ENCODE measurements at regions not wholly inside any gene's neighbourhood (a gene's known extent, or its start where the extent isn't known, plus 50 kb on each side); places are given as distances from the start of the nearest gene placed in this dataset.

- in situ Hi-C loops (cut with HindIII; ENCODE audit: low pct_unique_long_range_greater_than_20kb, low sequenced_read_pairs): no loop called here
- no peak for DNase-seq (ENCODE audit: low read depth)
These were observed 337.7 kb downstream of the CDK5RAP2 start for GRCh38 chr9:120242116-120242811.

- DNase-seq (ENCODE audit: low read depth): no peak
- in situ Hi-C loops (cut with HindIII; ENCODE audit: low pct_unique_long_range_greater_than_20kb, low sequenced_read_pairs): no loop called here
These were observed 343.4 kb downstream of the CDK5RAP2 start for GRCh38 chr9:120236596-120236995.

- no peak for DNase-seq (ENCODE audit: low read depth)
- in situ Hi-C loops (cut with HindIII; ENCODE audit: low pct_unique_long_range_greater_than_20kb, low sequenced_read_pairs): no loop called here
These were observed 344.9 kb downstream of the CDK5RAP2 start for GRCh38 chr9:120235081-120235480.

GRCh38 chr9:120230227-120230626 lies 349.7 kb downstream of the CDK5RAP2 start:
- in situ Hi-C loops (cut with HindIII; ENCODE audit: low pct_unique_long_range_greater_than_20kb, low sequenced_read_pairs): no loop called here
- DNase-seq (ENCODE audit: low read depth): no peak

- DNase-seq (ENCODE audit: low read depth): no peak
- in situ Hi-C loops (cut with HindIII; ENCODE audit: low pct_unique_long_range_greater_than_20kb, low sequenced_read_pairs): no loop called here
These were observed 358.1 kb downstream of the CDK5RAP2 start for GRCh38 chr9:120221844-120222243.

- in situ Hi-C loops (cut with HindIII; ENCODE audit: low pct_unique_long_range_greater_than_20kb, low sequenced_read_pairs): no loop called here
- no peak for DNase-seq (ENCODE audit: low read depth)
These were observed 365.6 kb downstream of the CDK5RAP2 start for GRCh38 chr9:120214332-120214731.

- in situ Hi-C loops (cut with HindIII; ENCODE audit: low pct_unique_long_range_greater_than_20kb, low sequenced_read_pairs): no loop called here
- DNase-seq (ENCODE audit: low read depth): no peak
These were observed 367.1 kb downstream of the CDK5RAP2 start for GRCh38 chr9:120212853-120213200.

GRCh38 chr9:120212153-120212852 lies 367.7 kb downstream of the CDK5RAP2 start:
- no peak for DNase-seq (ENCODE audit: low read depth)
- in situ Hi-C loops (cut with HindIII; ENCODE audit: low pct_unique_long_range_greater_than_20kb, low sequenced_read_pairs): no loop called here

GRCh38 chr9:120210274-120210673 lies 369.7 kb downstream of the CDK5RAP2 start:
- in situ Hi-C loops (cut with HindIII; ENCODE audit: low pct_unique_long_range_greater_than_20kb, low sequenced_read_pairs): no loop called here
- no peak for DNase-seq (ENCODE audit: low read depth)

GRCh38 chr9:120202856-120203654 lies 376.9 kb downstream of the CDK5RAP2 start:
- in situ Hi-C loops (cut with HindIII; ENCODE audit: low pct_unique_long_range_greater_than_20kb, low sequenced_read_pairs): no loop called here
- DNase-seq (ENCODE audit: low read depth): no peak

- in situ Hi-C loops (cut with HindIII; ENCODE audit: low pct_unique_long_range_greater_than_20kb, low sequenced_read_pairs): no loop called here
- no peak for DNase-seq (ENCODE audit: low read depth)
These were observed 381.9 kb downstream of the CDK5RAP2 start for GRCh38 chr9:120198027-120198426.

GRCh38 chr9:120197605-120198004 lies 382.4 kb downstream of the CDK5RAP2 start:
- in situ Hi-C loops (cut with HindIII; ENCODE audit: low pct_unique_long_range_greater_than_20kb, low sequenced_read_pairs): no loop called here

GRCh38 chr9:120191141-120191540 lies 388.8 kb downstream of the CDK5RAP2 start:
- DNase-seq (ENCODE audit: low read depth): no peak
- in situ Hi-C loops (cut with HindIII; ENCODE audit: low pct_unique_long_range_greater_than_20kb, low sequenced_read_pairs): no loop called here

More at GRCh38 chr9:120197605-120198004, 382.4 kb downstream of the CDK5RAP2 start:
- no peak for DNase-seq (ENCODE audit: low read depth)

GRCh38 chr9:120187758-120188157 lies 392.2 kb downstream of the CDK5RAP2 start:
- DNase-seq (ENCODE audit: low read depth): no peak

GRCh38 chr9:120186276-120186675 lies 393.7 kb downstream of the CDK5RAP2 start:
- in situ Hi-C loops (cut with HindIII; ENCODE audit: low pct_unique_long_range_greater_than_20kb, low sequenced_read_pairs): no loop called here
- no peak for DNase-seq (ENCODE audit: low read depth)

More at GRCh38 chr9:120187758-120188157, 392.2 kb downstream of the CDK5RAP2 start:
- in situ Hi-C loops (cut with HindIII; ENCODE audit: low pct_unique_long_range_greater_than_20kb, low sequenced_read_pairs): no loop called here

- in situ Hi-C loops (cut with HindIII; ENCODE audit: low pct_unique_long_range_greater_than_20kb, low sequenced_read_pairs): no loop called here
- DNase-seq (ENCODE audit: low read depth): no peak
These were observed 395.7 kb downstream of the CDK5RAP2 start for GRCh38 chr9:120184266-120184665.

GRCh38 chr9:120183615-120184014 lies 396.4 kb downstream of the CDK5RAP2 start:
- no peak for DNase-seq (ENCODE audit: low read depth)
- in situ Hi-C loops (cut with HindIII; ENCODE audit: low pct_unique_long_range_greater_than_20kb, low sequenced_read_pairs): no loop called here

- in situ Hi-C loops (cut with HindIII; ENCODE audit: low pct_unique_long_range_greater_than_20kb, low sequenced_read_pairs): no loop called here
- DNase-seq (ENCODE audit: low read depth): no peak
These were observed 398.0 kb downstream of the CDK5RAP2 start for GRCh38 chr9:120182011-120182410.

- in situ Hi-C loops (cut with HindIII; ENCODE audit: low pct_unique_long_range_greater_than_20kb, low sequenced_read_pairs): no loop called here
- DNase-seq (ENCODE audit: low read depth): no peak
These were observed 402.8 kb downstream of the CDK5RAP2 start for GRCh38 chr9:120177121-120177520.

All from Caki2 (cell line).